ENCODE measurements at regions not wholly inside any gene's neighbourhood (a gene's known extent, or its start where the extent isn't known, plus 50 kb on each side); places are given as distances from the start of the nearest gene placed in this dataset.
A peak's percentile ranks its signal among the peaks of the same experiment; 100 is the strongest.

- peaks cover 9 to 12% of the 10 kb centered on the region in 2 donors for H3K27me3 Mint-ChIP-seq
- no peak overlapping the region for H3K4me3 Mint-ChIP-seq
- no peaks in the 10 kb centered on the region for H3K4me1 Mint-ChIP-seq
- no peak overlapping the region for H3K27ac Mint-ChIP-seq
- no peak for DNase-seq
- no peak for ATAC-seq (replicated peaks)
- peaks cover 0 to 6% of the 10 kb centered on the region in 2 donors for H3K36me3 Mint-ChIP-seq
- no peaks in the 10 kb centered on the region for H3K9me3 Mint-ChIP-seq
Observed at GRCh38 chr19:5235458-5236219, 105.0 kb downstream of the PTPRS start.

- Mint-ChIP-seq H3K27ac (no peak overlapping the region), H3K4me3 (no peak overlapping the region), H3K4me1 (peaks cover 0 to 3% of the 10 kb centered on the region in 2 donors), H3K27me3 (peaks cover 7 to 10% of the 10 kb centered on the region in 2 donors), H3K9me3 (no peaks in the 10 kb centered on the region), H3K36me3 (peaks cover 0 to 5% of the 10 kb centered on the region in 2 donors)
- ATAC-seq (replicated peaks) = no peak
- no peak for DNase-seq
Observed at GRCh38 chr19:5234412-5234811, 106.2 kb downstream of the PTPRS start.

DNA sequence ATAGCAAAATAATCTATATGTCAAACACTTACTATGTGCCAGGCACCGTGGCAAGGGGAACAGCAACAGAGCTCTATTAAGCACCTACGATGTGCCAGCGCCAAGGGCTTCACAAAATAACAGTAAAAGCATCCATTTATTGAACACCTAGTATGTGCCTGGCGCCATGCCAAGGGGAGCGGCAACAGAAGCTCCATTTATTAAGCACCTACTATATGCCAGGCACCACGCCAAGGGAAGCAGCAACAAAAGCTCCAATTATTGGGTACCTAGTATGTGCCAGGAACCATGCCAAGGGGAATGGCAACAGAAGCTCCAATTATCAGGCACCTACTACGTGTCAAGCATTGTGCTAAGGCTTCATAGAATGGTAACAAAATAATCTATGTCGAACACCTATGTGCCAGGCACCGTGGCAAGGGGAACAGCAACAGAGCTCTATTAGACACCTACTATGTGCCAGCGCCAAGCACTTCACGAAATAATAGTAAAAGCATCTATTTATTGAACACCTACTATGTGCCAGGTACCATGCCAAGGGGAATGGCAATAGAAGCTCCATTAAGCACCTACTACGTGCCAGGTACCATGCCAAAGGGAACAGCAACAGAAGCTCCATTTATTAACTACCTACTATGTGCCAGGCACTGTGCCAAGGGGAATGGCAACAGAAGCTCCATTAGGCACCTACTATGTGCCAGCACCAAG, 107.7 kb downstream of the PTPRS start:
- no peak overlapping the region for H3K4me3 Mint-ChIP-seq
- DNase-seq (no peak), ATAC-seq (replicated peaks) (no peak)
- H3K4me1 Mint-ChIP-seq = peaks cover 8% of the 10 kb centered on the region in 2 donors
- no peaks in the 10 kb centered on the region for H3K9me3 Mint-ChIP-seq
- H3K27ac Mint-ChIP-seq = no peak overlapping the region
- peaks cover 14 to 19% of the 10 kb centered on the region in 2 donors for H3K27me3 Mint-ChIP-seq
- H3K36me3 Mint-ChIP-seq = peaks cover 0 to 3% of the 10 kb centered on the region in 2 donors

DNA sequence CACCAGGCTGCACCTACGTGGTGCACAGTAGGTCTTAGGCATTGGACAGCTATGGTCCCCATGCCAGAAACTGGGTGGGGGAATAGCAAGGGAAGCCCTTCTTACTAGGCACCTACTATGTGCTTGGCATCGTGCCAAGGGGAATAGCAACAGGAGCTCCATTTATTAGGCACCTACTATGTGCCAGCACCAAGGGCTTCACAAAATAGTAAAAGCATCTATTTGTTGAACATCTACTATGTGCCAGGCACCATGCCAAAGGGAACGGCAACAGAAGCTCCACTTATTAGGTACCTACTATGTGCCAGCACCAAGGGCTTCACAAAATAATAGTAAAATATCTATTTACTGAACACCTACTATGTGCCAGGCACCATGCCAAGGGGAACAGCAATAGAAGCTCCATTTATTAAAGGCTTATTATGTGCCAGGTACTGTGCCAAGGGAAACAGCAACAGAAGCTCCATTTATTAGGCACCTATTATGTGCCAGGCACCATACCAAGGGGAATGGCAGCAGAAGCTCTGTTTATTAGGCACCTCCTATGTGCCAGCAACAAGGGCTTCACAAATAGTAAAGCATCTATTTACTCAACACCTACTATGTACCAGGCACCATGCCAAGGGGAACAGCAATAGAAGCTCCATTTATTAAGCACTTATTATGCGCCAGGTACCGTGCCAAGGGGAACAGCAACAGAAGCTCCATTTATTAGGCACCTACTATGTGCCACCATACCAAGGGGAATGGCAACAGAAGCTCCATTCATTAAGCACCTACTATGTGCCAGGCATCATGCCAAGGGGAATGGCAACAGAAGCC, 108.5 kb downstream of the PTPRS start:
- no peak for DNase-seq

DNA sequence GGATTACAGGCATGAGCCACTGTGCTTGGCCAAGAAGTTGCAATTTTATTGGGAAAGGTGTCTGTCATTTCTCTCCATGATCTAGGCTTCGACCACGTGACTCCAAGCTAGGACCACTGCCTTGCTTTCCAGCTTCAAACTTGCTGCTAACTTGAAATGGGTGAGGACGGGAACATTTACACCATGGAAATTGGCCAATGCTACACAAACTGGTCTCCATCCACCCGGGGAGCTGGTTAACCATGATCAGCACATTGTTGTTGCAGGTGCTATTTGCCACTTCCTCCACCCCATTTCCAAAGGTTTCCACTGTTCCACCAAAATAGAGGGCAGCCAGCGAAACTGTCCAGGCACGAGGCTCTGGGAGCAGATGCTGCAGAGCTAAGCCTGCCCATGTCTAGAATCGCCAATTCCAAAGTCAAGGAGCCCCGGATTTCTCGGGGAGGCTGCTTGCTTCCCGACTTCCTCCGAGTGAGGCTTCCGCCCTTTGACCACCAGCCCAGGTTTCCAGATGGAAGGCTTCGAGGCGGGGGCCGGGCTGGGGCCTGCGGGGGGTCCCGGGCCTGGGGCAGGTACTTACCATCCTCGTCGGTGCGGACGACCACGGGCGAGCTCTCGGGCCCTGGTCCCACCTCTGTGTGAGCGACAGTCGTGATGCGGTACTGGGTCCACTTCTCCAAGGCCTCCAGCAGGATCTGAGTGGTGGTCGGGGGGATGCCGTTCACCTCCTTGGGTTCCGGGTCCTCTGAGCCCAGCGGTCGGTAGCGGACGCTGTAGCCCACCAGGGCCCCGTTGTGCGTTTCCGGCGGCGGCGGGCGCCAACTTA, 109.7 kb downstream of the PTPRS start:
- H3K4me3 Mint-ChIP-seq = no peak overlapping the region

More for the DNA sequence above, 108.5 kb downstream of the PTPRS start:
- Mint-ChIP-seq H3K27me3 (peaks cover 20 to 26% of the 10 kb centered on the region in 2 donors), H3K36me3 (peaks cover 0 to 3% of the 10 kb centered on the region in 2 donors), H3K4me1 (peaks cover 8% of the 10 kb centered on the region in 2 donors), H3K4me3 (no peak overlapping the region), H3K27ac (no peak overlapping the region), H3K9me3 (no peaks in the 10 kb centered on the region)
- no peak for ATAC-seq (replicated peaks)

DNA sequence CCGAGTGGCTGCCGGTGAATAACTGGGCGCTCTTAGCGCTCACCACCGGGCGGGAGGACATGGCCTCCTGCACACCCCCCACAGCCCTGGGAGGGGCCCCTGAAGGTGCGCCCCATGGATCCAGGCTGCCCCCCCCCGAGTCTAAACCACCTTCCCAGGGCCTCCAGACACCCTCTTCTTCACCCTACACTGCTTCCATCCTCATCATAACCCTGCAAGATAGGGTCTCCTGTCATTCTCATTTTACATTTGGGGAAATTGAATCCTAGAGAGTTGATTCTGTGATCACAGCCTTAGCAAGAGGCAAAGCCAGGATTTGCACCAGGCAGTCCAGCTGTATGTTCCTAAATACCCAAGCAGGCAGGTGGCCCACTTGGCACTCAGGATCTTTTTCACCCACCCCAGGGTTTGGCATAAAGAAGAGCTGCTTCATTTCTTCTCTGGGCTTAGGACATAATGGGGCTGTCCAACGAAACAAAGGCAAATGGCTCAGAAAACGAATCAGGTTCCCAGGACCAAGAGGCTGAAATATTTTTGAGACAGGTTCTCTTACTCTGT, 110.8 kb downstream of the PTPRS start:
- no peaks in the 10 kb centered on the region for H3K36me3 Mint-ChIP-seq
- H3K4me3 Mint-ChIP-seq = peak overlapping the region; percentile 11 to 55
- ATAC-seq (replicated peaks) (no peak), DNase-seq (no peak)
- H3K4me1 Mint-ChIP-seq = peaks cover 8% of the 10 kb centered on the region in 2 donors
- H3K9me3 Mint-ChIP-seq = no peaks in the 10 kb centered on the region
- peaks cover 29% of the 10 kb centered on the region in 2 donors for H3K27me3 Mint-ChIP-seq
- no peak overlapping the region for H3K27ac Mint-ChIP-seq

More for the DNA sequence above, 109.7 kb downstream of the PTPRS start:
- ATAC-seq (replicated peaks) = no peak
- DNase-seq = no peak
- peaks cover 8% of the 10 kb centered on the region in 2 donors for H3K4me1 Mint-ChIP-seq
- no peaks in the 10 kb centered on the region for H3K9me3 Mint-ChIP-seq
- no peaks in the 10 kb centered on the region for H3K36me3 Mint-ChIP-seq
- peaks cover 25 to 26% of the 10 kb centered on the region in 2 donors for H3K27me3 Mint-ChIP-seq
- H3K27ac Mint-ChIP-seq = no peak overlapping the region

DNA sequence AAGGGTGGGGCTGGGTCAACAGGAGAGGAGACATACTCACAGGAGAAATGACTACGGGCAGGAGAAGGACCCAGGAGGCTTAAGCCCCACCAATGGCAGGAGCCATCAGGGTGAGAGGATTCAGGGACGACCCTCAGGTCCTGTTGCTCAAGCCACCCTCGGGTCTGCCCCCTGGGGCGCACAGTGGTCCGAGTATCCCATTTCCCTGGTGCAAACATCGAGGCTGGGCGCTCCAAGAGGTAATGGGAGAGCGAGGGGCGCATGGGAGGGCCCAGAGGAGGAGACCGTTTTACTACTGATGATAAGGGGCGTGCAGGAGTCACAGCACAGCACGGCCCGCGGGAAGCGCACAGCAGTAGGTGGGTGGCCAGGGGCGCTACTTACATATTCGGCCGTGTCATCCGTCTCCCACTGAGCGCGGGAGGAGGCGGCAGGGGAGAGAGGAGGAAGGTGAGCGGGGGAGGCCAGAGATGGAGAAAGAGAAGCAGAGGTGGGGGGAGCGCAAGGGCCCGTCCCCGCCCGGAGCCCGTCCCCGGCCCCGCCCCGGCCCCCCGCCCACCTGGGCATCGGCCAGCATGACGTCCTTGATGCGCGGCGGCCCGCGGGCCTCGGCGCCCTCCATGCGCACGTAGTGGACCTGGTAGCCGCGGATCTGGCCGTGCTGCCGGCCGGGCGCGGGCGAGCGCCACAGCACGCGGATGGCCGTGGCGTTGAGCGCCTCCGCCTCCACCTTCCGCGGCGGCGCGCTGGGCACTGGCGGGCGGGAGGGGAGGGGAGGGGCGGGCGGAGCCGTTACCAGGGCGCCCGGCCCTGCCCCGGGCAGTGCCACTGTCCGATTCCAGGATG, 111.5 kb downstream of the PTPRS start:
- H3K27ac Mint-ChIP-seq = peak overlapping the region; percentile 62
- peak overlapping the region; percentile 51 to 83 for H3K4me3 Mint-ChIP-seq
- H3K4me1 Mint-ChIP-seq = peaks cover 8% of the 10 kb centered on the region in 2 donors
- H3K36me3 Mint-ChIP-seq = no peaks in the 10 kb centered on the region
- DNase-seq (no peak), ATAC-seq (replicated peaks) (peak; percentile 25 to 48)
- peaks cover 29 to 36% of the 10 kb centered on the region in 2 donors for H3K27me3 Mint-ChIP-seq
- no peaks in the 10 kb centered on the region for H3K9me3 Mint-ChIP-seq

GRCh38 chr19:5228490-5228889, 112.1 kb downstream of the PTPRS start:
- Mint-ChIP-seq H3K27ac (no peak overlapping the region), H3K4me1 (peaks cover 8% of the 10 kb centered on the region in 2 donors), H3K36me3 (no peaks in the 10 kb centered on the region), H3K4me3 (peak overlapping the region in 1 of 2 donors; percentile 83), H3K9me3 (no peaks in the 10 kb centered on the region), H3K27me3 (peaks cover 29 to 40% of the 10 kb centered on the region in 2 donors)
- ATAC-seq (replicated peaks) (no peak), DNase-seq (no peak)

GRCh38 chr19:5225486-5226345, 114.9 kb downstream of the PTPRS start:
- no peak for ATAC-seq (replicated peaks)
- DNase-seq = no peak
- no peak overlapping the region for H3K27ac Mint-ChIP-seq

DNA sequence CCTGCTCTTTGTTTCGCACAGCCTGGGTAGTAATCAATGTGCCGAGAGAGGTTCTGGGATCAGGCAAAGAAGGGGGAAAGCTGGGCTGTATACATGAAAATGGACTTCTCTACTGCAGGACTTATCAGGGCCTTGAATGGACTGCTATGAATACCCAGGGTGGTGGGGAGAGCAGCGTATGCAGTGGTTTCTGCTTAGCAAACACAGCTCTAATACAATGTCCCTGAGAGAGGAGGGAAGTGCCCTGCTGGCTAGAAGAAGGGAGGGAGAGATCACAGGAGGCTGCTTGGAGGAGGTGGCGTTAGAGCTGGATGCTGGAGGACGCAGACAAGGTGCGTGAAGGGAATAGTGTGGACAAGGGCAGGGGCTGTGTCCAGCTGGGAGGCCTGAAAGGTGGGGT, 116.1 kb downstream of the PTPRS start:
- no peak overlapping the region for H3K4me3 Mint-ChIP-seq
- H3K4me1 Mint-ChIP-seq = peaks cover 5 to 8% of the 10 kb centered on the region in 2 donors
- no peak for ATAC-seq (replicated peaks)
- H3K9me3 Mint-ChIP-seq = no peaks in the 10 kb centered on the region
- H3K27me3 Mint-ChIP-seq = peaks cover 36 to 44% of the 10 kb centered on the region in 2 donors
- no peaks in the 10 kb centered on the region for H3K36me3 Mint-ChIP-seq
- no peak overlapping the region for H3K27ac Mint-ChIP-seq
- no peak for DNase-seq

More at GRCh38 chr19:5225486-5226345, 114.9 kb downstream of the PTPRS start:
- H3K36me3 Mint-ChIP-seq = no peaks in the 10 kb centered on the region
- no peaks in the 10 kb centered on the region for H3K9me3 Mint-ChIP-seq
- peaks cover 37 to 42% of the 10 kb centered on the region in 2 donors for H3K27me3 Mint-ChIP-seq
- H3K4me3 Mint-ChIP-seq = no peak overlapping the region
- peaks cover 8% of the 10 kb centered on the region in 2 donors for H3K4me1 Mint-ChIP-seq

DNA sequence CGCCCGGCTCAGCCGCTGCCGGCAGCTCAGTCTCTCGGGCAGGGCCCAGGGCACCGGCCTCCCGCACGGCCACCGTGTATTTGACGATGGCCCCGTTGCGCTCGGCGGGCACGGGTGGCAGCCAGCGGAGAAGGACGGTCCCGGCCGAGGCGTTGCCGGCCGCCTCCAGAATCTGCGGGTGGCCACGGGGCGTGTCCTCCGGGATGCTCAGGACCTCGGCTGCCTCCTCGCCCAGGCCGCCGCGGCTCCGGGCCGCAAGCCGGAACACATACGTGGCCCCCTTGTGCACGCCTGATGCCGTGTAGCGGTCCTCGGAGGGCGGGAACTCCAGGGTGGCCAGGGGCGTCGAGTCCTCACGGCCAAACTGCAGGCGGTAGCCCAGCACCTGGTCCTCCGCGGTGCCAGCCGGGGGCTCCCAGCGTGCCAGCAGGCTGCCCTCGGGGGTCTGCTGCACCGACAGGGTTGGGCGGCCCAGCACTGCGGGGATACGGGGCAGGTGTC, 117.7 kb downstream of the PTPRS start:
- H3K27ac Mint-ChIP-seq = no peak overlapping the region
- no peaks in the 10 kb centered on the region for H3K36me3 Mint-ChIP-seq
- peaks cover 27 to 31% of the 10 kb centered on the region in 2 donors for H3K27me3 Mint-ChIP-seq
- no peaks in the 10 kb centered on the region for H3K4me1 Mint-ChIP-seq
- DNase-seq (no peak), ATAC-seq (replicated peaks) (no peak)
- H3K9me3 Mint-ChIP-seq = no peaks in the 10 kb centered on the region
- no peak overlapping the region for H3K4me3 Mint-ChIP-seq

DNA sequence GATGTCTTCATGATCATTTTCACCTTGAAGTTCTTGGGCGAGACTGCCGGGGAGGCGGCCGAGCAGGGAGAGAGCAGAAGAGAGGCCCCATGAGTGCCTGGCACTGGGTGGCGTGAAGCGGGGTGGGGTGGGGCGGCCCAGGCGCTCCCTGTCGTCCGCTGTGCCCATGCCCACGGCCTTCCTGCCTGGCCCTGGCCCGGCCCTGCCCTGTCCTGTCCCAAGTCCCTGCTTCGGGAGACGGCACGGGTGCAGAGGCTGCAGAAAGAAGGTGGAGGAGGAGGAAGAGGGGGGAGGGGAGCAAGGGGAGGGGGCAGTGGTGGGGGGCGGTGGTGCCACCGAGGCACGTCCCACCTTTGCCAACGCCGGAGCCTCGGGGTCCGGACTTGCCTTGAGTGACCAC, 118.4 kb downstream of the PTPRS start:
- peaks cover 23 to 26% of the 10 kb centered on the region in 2 donors for H3K27me3 Mint-ChIP-seq
- DNase-seq (no peak), ATAC-seq (replicated peaks) (no peak)
- H3K27ac Mint-ChIP-seq = no peak overlapping the region
- no peaks in the 10 kb centered on the region for H3K9me3 Mint-ChIP-seq
- peaks cover 0 to under 1% of the 10 kb centered on the region in 2 donors for H3K36me3 Mint-ChIP-seq
- no peak overlapping the region for H3K4me3 Mint-ChIP-seq
- peaks cover 0 to under 1% of the 10 kb centered on the region in 2 donors for H3K4me1 Mint-ChIP-seq
